ENCODE measurements at regions not wholly inside any gene's neighbourhood (a gene's known extent, or its start where the extent isn't known, plus 50 kb on each side); places are given as distances from the start of the nearest gene placed in this dataset.

- TF ChIP-seq ZNF318 (IDR thresholded peaks at IDR 0.05; ENCODE audit: borderline replicate concordance in 1 of 2, low read depth in 1 of 2) = no peak
- no peak for TF ChIP-seq ELF4 (CRISPR knock-in tag; IDR thresholded peaks at IDR 0.05)
- TF ChIP-seq DPF2 (IDR thresholded peaks at IDR 0.05) = no peak
- no peak for TF ChIP-seq CREB1 (IDR thresholded peaks at IDR 0.05)
- no peak for TF ChIP-seq CREB1 (CRISPR knock-in tag; IDR thresholded peaks at IDR 0.05)
Observed at GRCh38 chr3:96012939-96013338, 801.5 kb upstream of the EPHA6 start (continued).

Measured in K562 (cell line).